Fibroblast of lung (primary cell): ENCODE measurements at regions not wholly inside any gene's neighbourhood (a gene's known extent, or its start where the extent isn't known, plus 50 kb on each side); places are given as distances from the start of the nearest gene placed in this dataset.

Source experiments
- DNase-seq, 2 donors: peaks; one replicate each; pipeline versions ENCODE4 v3.0.0 to v3.0.0-alpha.2; 2010; ENCODE audit warnings: low read depth in 2 of 2
- H2AFZ ChIP-seq: 2 replicates; pipeline ENCODE4 v1.5.1; 2012; ENCODE audit warnings: low read length, control low read depth, inconsistent platforms
- H3K27ac ChIP-seq: 2 replicates; pipeline ENCODE4 v1.5.1; 2011; ENCODE audit warnings: low read length, control low read depth; ENCODE audit not compliant: insufficient read depth
- H3K27me3 ChIP-seq: 2 replicates; pipeline ENCODE4 v1.5.1; 2011; ENCODE audit warnings: mild to moderate bottlenecking, low read length; ENCODE audit not compliant: control insufficient read depth, insufficient read depth
- H3K36me3 ChIP-seq: 2 replicates; pipeline ENCODE4 v1.5.1; 2011; ENCODE audit warnings: low read length; ENCODE audit not compliant: control insufficient read depth, insufficient read depth
- H3K4me1 ChIP-seq: 2 replicates; pipeline ENCODE4 v1.5.1; 2011; ENCODE audit warnings: low read length; ENCODE audit not compliant: control insufficient read depth, insufficient read depth; ENCODE audit errors: extremely low read depth
- H3K4me2 ChIP-seq: 2 replicates; pipeline ENCODE4 v1.5.1; 2011; ENCODE audit warnings: low read length, control low read depth; ENCODE audit not compliant: insufficient read depth; ENCODE audit errors: extremely low read depth
- H3K4me3 ChIP-seq, 4 experiments: fragments of 200-600 bp in 1 of 4; sonication (generic) in 1 of 4; replicated peaks in 1 of 4; 2 replicates each; pipeline ENCODE4 v1.5.1; 2011 to 2016; ENCODE audit warnings: low read length in 4 of 4, low read depth in 3 of 4, mild to moderate bottlenecking in 3 of 4, control low read depth in 2 of 4, inconsistent platforms in 1 of 4, mixed read lengths in 1 of 4; ENCODE audit not compliant: insufficient read depth in 1 of 4; ENCODE audit errors: control extremely low read depth in 1 of 4
- H3K79me2 ChIP-seq: 2 replicates; pipeline ENCODE4 v1.5.1; 2012; ENCODE audit warnings: mild to moderate bottlenecking, low read length, inconsistent platforms; ENCODE audit not compliant: control insufficient read depth, insufficient read depth
- H3K9ac ChIP-seq: 2 replicates; pipeline ENCODE4 v1.5.1; 2011; ENCODE audit warnings: mild to moderate bottlenecking, low read length, control low read depth; ENCODE audit not compliant: insufficient read depth
- H3K9me3 ChIP-seq: 2 replicates; pipeline ENCODE4 v1.5.1; 2012; ENCODE audit warnings: low read depth, low read length; ENCODE audit not compliant: control insufficient read depth, insufficient read depth
- H4K20me1 ChIP-seq: 2 replicates; pipeline ENCODE4 v1.5.1; 2011; ENCODE audit warnings: low read length; ENCODE audit not compliant: control insufficient read depth, insufficient read depth; ENCODE audit errors: extremely low read depth
- EZH2 ChIP-seq: IDR thresholded peaks from 2 replicates; pipeline ENCODE4 v1.5.1; 2012; ENCODE audit warnings: low read length, control low read depth, mild to moderate bottlenecking; ENCODE audit errors: missing control alignments
- TF ChIP-seq, protein P1 (sequence below), 2 donors: IDR thresholded peaks in 1 of 2; conservative IDR thresholded peaks in 1 of 2; 1 replicate in 1 of 2; 2 replicates in 1 of 2; pipeline ENCODE4 v1.5.1; 2011 to 2012; ENCODE audit warnings: low read length in 2 of 2, control low read depth in 1 of 2, inconsistent platforms in 1 of 2, low read depth in 1 of 2, mild to moderate bottlenecking in 1 of 2

DNA sequence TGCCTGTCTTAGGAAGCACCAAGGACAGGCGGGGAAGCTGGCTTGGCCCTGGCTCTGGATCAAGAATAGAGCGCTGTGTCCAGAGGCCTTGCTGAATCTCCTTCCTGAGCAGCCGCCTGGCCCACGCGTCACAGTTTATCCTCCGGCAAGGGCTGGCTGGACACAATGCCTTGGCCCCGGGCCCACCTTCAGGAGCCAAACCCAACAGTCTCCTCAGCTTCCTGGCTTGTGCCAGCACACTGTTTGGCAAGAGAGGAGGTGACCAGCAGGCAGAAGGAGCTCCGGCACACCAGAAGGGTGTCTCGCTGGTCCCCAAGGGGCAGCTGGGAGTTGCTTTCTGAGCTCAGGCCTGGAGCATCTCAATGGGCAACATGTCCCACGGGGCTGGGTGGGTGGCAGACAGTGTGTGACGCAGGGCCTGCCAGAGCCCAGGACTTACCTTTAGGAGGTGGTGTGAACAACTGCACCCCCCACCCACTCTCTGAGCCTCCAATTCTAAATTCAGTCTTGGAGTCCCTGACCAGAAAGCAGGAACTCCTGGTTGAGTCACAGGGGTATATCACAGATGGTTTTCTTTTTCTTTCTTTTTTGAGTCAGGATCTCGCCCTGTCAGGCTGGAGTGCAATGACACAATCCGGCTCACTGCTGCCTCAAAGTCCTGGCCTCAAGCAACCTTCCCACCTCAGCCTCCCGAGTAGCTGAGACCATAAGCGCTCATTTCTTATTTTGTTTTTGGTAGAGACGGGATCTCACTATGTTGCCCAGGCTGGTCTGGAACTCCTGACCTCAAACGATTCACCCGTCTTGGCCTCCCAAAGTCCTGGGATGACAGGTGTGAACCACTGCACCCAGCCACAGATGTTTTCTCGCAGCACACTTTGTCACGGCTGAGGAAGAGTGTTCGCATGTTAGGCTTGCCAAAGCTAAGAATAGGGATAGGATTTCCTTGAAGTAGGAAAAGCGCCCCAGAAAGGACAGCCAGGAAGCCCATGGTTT lies 361.2 kb downstream of the BCOR start:
- peak; percentile 68 to 88 for DNase-seq
- H3K4me1 ChIP-seq, result peaks cover 3% of the 10 kb centered on the region
- peak overlapping the region; percentile 16 for H3K9ac ChIP-seq
- peak overlapping the region; percentile 32 for H3K27ac ChIP-seq
- H4K20me1 ChIP-seq, result no peaks in the 10 kb centered on the region
- H3K79me2 ChIP-seq, result no peaks in the 10 kb centered on the region
- peak overlapping the region; percentile 33 for H2AFZ ChIP-seq
- H3K27me3 ChIP-seq, result no peaks in the 10 kb centered on the region
- no peak for TF ChIP-seq EZH2
- TF ChIP-seq, protein P1, sequence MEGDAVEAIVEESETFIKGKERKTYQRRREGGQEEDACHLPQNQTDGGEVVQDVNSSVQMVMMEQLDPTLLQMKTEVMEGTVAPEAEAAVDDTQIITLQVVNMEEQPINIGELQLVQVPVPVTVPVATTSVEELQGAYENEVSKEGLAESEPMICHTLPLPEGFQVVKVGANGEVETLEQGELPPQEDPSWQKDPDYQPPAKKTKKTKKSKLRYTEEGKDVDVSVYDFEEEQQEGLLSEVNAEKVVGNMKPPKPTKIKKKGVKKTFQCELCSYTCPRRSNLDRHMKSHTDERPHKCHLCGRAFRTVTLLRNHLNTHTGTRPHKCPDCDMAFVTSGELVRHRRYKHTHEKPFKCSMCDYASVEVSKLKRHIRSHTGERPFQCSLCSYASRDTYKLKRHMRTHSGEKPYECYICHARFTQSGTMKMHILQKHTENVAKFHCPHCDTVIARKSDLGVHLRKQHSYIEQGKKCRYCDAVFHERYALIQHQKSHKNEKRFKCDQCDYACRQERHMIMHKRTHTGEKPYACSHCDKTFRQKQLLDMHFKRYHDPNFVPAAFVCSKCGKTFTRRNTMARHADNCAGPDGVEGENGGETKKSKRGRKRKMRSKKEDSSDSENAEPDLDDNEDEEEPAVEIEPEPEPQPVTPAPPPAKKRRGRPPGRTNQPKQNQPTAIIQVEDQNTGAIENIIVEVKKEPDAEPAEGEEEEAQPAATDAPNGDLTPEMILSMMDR (conservative IDR thresholded peaks at IDR 0.05 in 1 of 2, IDR thresholded peaks at IDR 0.05 in 1 of 2; ENCODE audit: low read depth in 1 of 2, low read length in 2 of 2), result no peak
- H3K9me3 ChIP-seq, result no peaks in the 10 kb centered on the region
- no peaks in the 10 kb centered on the region for H3K36me3 ChIP-seq
- H3K4me2 ChIP-seq, result no peak overlapping the region
- no peak overlapping the region for H3K4me3 ChIP-seq

DNA sequence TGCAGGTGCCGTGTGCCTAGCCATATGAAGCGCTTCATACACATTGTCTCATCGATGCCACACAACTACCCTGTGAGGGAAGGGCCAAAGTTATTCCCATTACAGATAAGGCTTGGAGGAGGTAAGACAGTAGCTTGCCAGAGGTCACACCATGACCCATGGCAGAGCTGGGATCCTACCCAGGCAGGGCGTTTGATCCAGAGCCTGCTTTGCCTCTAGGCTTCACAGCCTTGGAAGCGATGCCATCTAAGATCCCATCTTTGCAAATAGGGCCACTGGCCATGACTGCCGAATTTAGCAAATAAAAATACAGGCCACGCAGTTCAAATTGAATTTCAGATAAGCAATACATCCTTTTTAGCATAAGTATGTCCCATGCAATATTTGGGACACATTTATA lies 358.2 kb downstream of the BCOR start:
- Histone ChIP-seq H2AFZ (no peak overlapping the region), H3K4me2 (no peak overlapping the region), H3K79me2 (no peaks in the 10 kb centered on the region), H3K4me1 (peaks cover 3% of the 10 kb centered on the region), H3K27ac (no peak overlapping the region), H3K4me3 (no peak overlapping the region), H3K27me3 (no peaks in the 10 kb centered on the region), H3K9me3 (no peaks in the 10 kb centered on the region), H3K36me3 (no peaks in the 10 kb centered on the region), H3K9ac (no peak overlapping the region), H4K20me1 (no peaks in the 10 kb centered on the region)
- DNase-seq, result no peak
- TF ChIP-seq, protein P1 (conservative IDR thresholded peaks at IDR 0.05 in 1 of 2, IDR thresholded peaks at IDR 0.05 in 1 of 2; ENCODE audit: low read depth in 1 of 2, low read length in 2 of 2), result no peak
- TF ChIP-seq EZH2, result no peak

DNA sequence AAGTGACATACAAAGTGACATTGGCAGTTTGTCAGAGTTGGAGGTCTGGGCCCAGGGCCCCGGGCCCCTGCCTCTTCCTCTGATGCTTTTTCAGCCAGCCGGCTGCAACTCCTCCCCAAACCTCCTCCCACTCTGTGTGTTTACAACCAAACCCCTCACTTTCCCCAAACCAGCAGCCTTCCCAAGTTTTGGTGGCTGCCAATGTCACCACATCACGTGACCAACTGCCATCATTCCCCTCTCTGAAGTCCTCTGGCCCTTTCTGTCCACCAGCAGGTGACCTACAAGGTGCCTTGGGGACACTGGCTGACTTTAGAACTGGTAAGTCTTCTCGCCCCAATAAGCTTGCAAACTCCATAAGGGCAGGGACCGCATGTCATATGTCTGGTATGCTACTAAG lies 357.7 kb downstream of the BCOR start:
- Histone ChIP-seq H4K20me1 (no peaks in the 10 kb centered on the region), H3K36me3 (no peaks in the 10 kb centered on the region), H3K4me1 (peaks cover 3% of the 10 kb centered on the region), H3K27ac (no peak overlapping the region), H3K4me3 (no peak overlapping the region), H3K9me3 (no peaks in the 10 kb centered on the region), H2AFZ (no peak overlapping the region), H3K27me3 (no peaks in the 10 kb centered on the region), H3K4me2 (no peak overlapping the region), H3K9ac (no peak overlapping the region), H3K79me2 (no peaks in the 10 kb centered on the region)
- DNase-seq, result no peak
- no peak for TF ChIP-seq EZH2
- TF ChIP-seq, protein P1 (conservative IDR thresholded peaks at IDR 0.05 in 1 of 2, IDR thresholded peaks at IDR 0.05 in 1 of 2; ENCODE audit: low read depth in 1 of 2, low read length in 2 of 2), result no peak
